Smooth muscle cell (in vitro differentiated cells): ENCODE measurements at regions not wholly inside any gene's neighbourhood (a gene's known extent, or its start where the extent isn't known, plus 50 kb on each side); places are given as distances from the start of the nearest gene placed in this dataset.

Source experiments
- DNase-seq: peaks from one replicate; lab custom pipeline; 2025; ENCODE audit not compliant: unreplicated experiment; lab: John Stamatoyannopoulos, UW
- H2AFZ ChIP-seq: fragments of 200-600 bp; sonication (generic); 2 replicates; pipeline ENCODE4 v1.6.0; 2016; ENCODE audit warnings: antibody characterized with exemption, low read depth, mild to moderate bottlenecking
- H3F3A ChIP-seq: fragments of 200-600 bp; sonication (generic); 2 replicates; pipeline ENCODE4 v1.6.0; 2017; ENCODE audit warnings: antibody characterized with exemption, low read depth
- H3K27ac ChIP-seq: fragments of 200-600 bp; sonication (generic); 2 replicates; pipeline ENCODE4 v1.5.1; 2016; ENCODE audit warnings: low read depth, mild to moderate bottlenecking
- H3K27me3 ChIP-seq: fragments of 200-600 bp; sonication (generic); 2 replicates; pipeline ENCODE4 v1.6.1; 2016; ENCODE audit warnings: low read depth, mild to moderate bottlenecking
- H3K36me3 ChIP-seq: fragments of 200-600 bp; sonication (generic); 2 replicates; pipeline ENCODE4 v1.5.1; 2016; ENCODE audit warnings: low read depth
- H3K4me1 ChIP-seq: fragments of 200-600 bp; sonication (generic); 2 replicates; pipeline ENCODE4 v1.5.1; 2016; ENCODE audit warnings: low read depth
- H3K4me2 ChIP-seq: fragments of 200-600 bp; sonication (generic); 2 replicates; pipeline ENCODE4 v1.6.0; 2016; ENCODE audit warnings: mild to moderate bottlenecking
- H3K4me3 ChIP-seq: fragments of 200-600 bp; sonication (generic); 2 replicates; pipeline ENCODE4 v1.5.1; 2016; ENCODE audit warnings: mild to moderate bottlenecking
- H3K79me2 ChIP-seq: fragments of 200-600 bp; sonication (generic); 2 replicates; pipeline ENCODE4 v1.6.0; 2016; ENCODE audit warnings: low read depth, mild to moderate bottlenecking
- H3K9ac ChIP-seq: fragments of 200-600 bp; sonication (generic); 2 replicates; pipeline ENCODE4 v1.6.0; 2016; ENCODE audit warnings: low read depth
- H3K9me3 ChIP-seq: fragments of 200-600 bp; sonication (generic); replicated peaks from 2 replicates; pipeline ENCODE4 v1.5.1; 2016; ENCODE audit warnings: low read depth
- H4K20me1 ChIP-seq: fragments of 200-600 bp; sonication (generic); 2 replicates; pipeline ENCODE4 v1.6.0; 2016; ENCODE audit warnings: low read depth
- WGBS: methylation state at CpG from one replicate; pipeline ENCODE4 v1.1.7; 2016; ENCODE audit warnings: low lambda C conversion rate; 5-methylcytosine and 5-hydroxymethylcytosine counted together
- TF ChIP-seq, protein P1 (sequence below): fragments of 200-600 bp; sonication (generic); IDR thresholded peaks from 2 replicates; pipeline ENCODE4 v1.5.1; 2017; ENCODE audit warnings: borderline replicate concordance, mild to moderate bottlenecking, antibody characterized with exemption; ENCODE audit not compliant: insufficient read depth, poor library complexity, severe bottlenecking

DNA sequence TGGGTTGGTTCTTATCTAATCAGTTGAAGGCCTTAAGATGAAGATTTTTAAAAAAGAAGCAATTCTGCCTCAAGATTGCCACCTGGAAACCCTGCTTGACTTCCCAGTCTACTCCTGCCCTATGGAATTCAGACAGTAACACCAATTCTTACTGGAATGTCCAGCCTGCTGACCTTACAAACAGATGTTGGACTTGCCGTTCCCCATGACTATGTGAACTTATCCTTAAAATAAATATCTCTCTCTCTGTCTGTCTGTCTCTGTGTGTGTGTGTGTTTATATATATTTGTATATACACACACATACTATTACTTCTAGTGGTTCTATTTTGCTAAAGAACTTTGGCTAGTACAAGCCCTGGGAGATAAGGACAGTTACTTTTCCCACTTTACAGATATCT, 675.3 kb downstream of the SLC4A3 start:
- 64% methylated on average over 1 of the region's 1 CpG for WGBS
- DNase-seq, result no peak
- no peaks in the 10 kb centered on the region for H3K79me2 ChIP-seq
- TF ChIP-seq, protein P1, sequence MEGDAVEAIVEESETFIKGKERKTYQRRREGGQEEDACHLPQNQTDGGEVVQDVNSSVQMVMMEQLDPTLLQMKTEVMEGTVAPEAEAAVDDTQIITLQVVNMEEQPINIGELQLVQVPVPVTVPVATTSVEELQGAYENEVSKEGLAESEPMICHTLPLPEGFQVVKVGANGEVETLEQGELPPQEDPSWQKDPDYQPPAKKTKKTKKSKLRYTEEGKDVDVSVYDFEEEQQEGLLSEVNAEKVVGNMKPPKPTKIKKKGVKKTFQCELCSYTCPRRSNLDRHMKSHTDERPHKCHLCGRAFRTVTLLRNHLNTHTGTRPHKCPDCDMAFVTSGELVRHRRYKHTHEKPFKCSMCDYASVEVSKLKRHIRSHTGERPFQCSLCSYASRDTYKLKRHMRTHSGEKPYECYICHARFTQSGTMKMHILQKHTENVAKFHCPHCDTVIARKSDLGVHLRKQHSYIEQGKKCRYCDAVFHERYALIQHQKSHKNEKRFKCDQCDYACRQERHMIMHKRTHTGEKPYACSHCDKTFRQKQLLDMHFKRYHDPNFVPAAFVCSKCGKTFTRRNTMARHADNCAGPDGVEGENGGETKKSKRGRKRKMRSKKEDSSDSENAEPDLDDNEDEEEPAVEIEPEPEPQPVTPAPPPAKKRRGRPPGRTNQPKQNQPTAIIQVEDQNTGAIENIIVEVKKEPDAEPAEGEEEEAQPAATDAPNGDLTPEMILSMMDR, result no peak
- no peak overlapping the region for H3K4me2 ChIP-seq
- H3K36me3 ChIP-seq, result no peaks in the 10 kb centered on the region
- H2AFZ ChIP-seq, result no peak overlapping the region
- no peaks in the 10 kb centered on the region for H3K4me1 ChIP-seq
- H3K9ac ChIP-seq, result no peak overlapping the region
- no peaks in the 10 kb centered on the region for H4K20me1 ChIP-seq
- H3K4me3 ChIP-seq, result no peak overlapping the region
- H3K27me3 ChIP-seq, result no peaks in the 10 kb centered on the region
- H3K27ac ChIP-seq, result no peak overlapping the region
- no peaks in the 10 kb centered on the region for H3K9me3 ChIP-seq
- no peaks in the 10 kb centered on the region for H3F3A ChIP-seq

DNA sequence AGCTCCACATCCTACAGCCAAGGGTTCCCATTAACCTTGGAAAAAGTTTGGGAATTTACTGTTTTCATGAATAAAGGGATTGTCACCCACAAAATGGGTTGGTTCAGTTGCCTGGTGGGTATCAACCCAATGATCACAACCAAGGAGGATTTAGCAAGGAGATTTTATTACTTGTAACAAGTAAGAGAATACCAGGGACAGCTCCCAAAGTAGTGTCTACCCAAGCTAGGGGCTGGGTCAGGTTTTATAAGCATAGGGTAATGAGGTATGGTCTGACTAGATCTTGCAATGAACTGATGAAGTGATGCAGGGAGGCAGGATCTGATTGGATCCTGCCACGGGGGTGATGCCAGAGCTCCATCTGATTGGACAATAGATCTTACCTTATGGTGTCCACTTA, 681.8 kb downstream of the SLC4A3 start:
- Histone ChIP-seq H3K4me1 (no peaks in the 10 kb centered on the region), H2AFZ (no peak overlapping the region), H3K79me2 (no peaks in the 10 kb centered on the region), H3K36me3 (no peaks in the 10 kb centered on the region), H3K27me3 (no peaks in the 10 kb centered on the region), H3K4me2 (no peak overlapping the region), H3K9ac (no peak overlapping the region), H3K9me3 (no peaks in the 10 kb centered on the region), H3K27ac (no peak overlapping the region), H3K4me3 (no peak overlapping the region), H3F3A (no peaks in the 10 kb centered on the region), H4K20me1 (no peaks in the 10 kb centered on the region)
- DNase-seq, result no peak
- TF ChIP-seq, protein P1, result no peak
- WGBS, result 88% methylated on average over 1 of the region's 1 CpG

DNA sequence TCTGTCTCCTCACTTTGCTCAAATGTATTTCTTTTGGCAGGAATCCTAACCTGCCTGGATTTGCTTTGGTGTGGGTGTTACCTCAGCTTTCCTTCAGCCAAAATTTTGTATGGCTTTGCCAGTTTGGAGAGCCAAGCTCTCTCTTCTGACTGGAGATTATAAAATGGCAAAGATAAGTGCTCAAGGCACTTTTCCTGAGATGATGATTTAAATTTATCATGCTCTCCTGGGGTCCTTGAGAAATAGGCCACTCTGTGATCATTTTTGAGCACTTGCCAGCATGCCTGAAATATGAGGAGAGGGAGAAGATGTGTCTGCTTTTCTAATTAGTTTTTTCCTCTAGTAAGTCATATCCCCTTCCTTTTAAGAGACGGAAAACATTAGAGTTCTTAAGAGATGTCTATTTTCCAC, 683.0 kb downstream of the SLC4A3 start:
- no peak for DNase-seq
- WGBS, result 96% methylated on average over 1 of the region's 1 CpG

More for the DNA sequence above, 683.0 kb downstream of the SLC4A3 start:
- Histone ChIP-seq H3F3A (no peaks in the 10 kb centered on the region), H3K4me2 (no peak overlapping the region), H2AFZ (no peak overlapping the region), H4K20me1 (no peaks in the 10 kb centered on the region), H3K4me1 (no peaks in the 10 kb centered on the region), H3K79me2 (no peaks in the 10 kb centered on the region), H3K9me3 (no peaks in the 10 kb centered on the region), H3K4me3 (no peak overlapping the region), H3K9ac (no peak overlapping the region), H3K27ac (no peak overlapping the region), H3K27me3 (no peaks in the 10 kb centered on the region), H3K36me3 (no peaks in the 10 kb centered on the region)
- TF ChIP-seq, protein P1, result no peak
